GM12878 (cell line): ENCODE measurements at regions not wholly inside any gene's neighbourhood (a gene's known extent, or its start where the extent isn't known, plus 50 kb on each side); places are given as distances from the start of the nearest gene placed in this dataset.

Source experiments
- BCL3 ChIP-seq: IDR thresholded peaks from 2 replicates; pipeline ENCODE4 v1.6.1; 2011; ENCODE audit warnings: borderline replicate concordance, low read depth, mild to moderate bottlenecking, moderate library complexity, low read length; ENCODE audit not compliant: insufficient read depth, poor library complexity, severe bottlenecking
- CHD2 ChIP-seq: IDR thresholded peaks from 2 replicates; pipeline ENCODE4 v1.6.1; 2011; ENCODE audit warnings: low read depth, low read length, improper control_type of control experiment, borderline replicate concordance
- IKZF2 ChIP-seq, 2 experiments: fragments of 450-650 bp; IDR thresholded peaks; 2 replicates each; pipeline ENCODE4 v1.6.1; 2017; ENCODE audit warnings: mild to moderate bottlenecking in 2 of 2, moderate library complexity in 2 of 2
- MEF2B ChIP-seq: fragments of 450-650 bp; IDR thresholded peaks from 2 replicates; pipeline ENCODE4 v1.6.1; 2018; ENCODE audit warnings: mild to moderate bottlenecking, moderate library complexity; ENCODE audit not compliant: partially characterized antibody, poor library complexity, severe bottlenecking
- MLLT1 ChIP-seq: fragments of 450-650 bp; IDR thresholded peaks from 2 replicates; pipeline ENCODE4 v1.6.1; 2016; ENCODE audit warnings: mild to moderate bottlenecking
- NFYB ChIP-seq: IDR thresholded peaks from 2 replicates; pipeline ENCODE4 v1.6.1; 2011; ENCODE audit warnings: low read depth, mild to moderate bottlenecking, low read length, improper control_type of control experiment, moderate library complexity; ENCODE audit not compliant: insufficient read depth
- POLR2AphosphoS2 ChIP-seq: IDR thresholded peaks from 2 replicates; pipeline ENCODE4 v1.6.1; 2011; ENCODE audit warnings: low read depth, mild to moderate bottlenecking, low read length, improper control_type of control experiment, moderate library complexity
- RAD21 ChIP-seq: IDR thresholded peaks from 2 replicates; pipeline ENCODE4 v1.6.1; 2011; ENCODE audit warnings: mild to moderate bottlenecking, low read depth, low read length, moderate library complexity; ENCODE audit not compliant: insufficient read depth
- RBBP5 ChIP-seq: fragments of 200-600 bp; sonication (generic); conservative IDR thresholded peaks from 2 replicates; pipeline ENCODE4 v1.6.1; 2016
- RUNX3 ChIP-seq: IDR thresholded peaks from 2 replicates; pipeline ENCODE4 v1.6.1; 2012; ENCODE audit warnings: low read length, inconsistent platforms
- TARDBP ChIP-seq: IDR thresholded peaks from 2 replicates; pipeline ENCODE4 v1.6.1; 2016; ENCODE audit warnings: borderline replicate concordance
- TBL1XR1 ChIP-seq: IDR thresholded peaks from 2 replicates; pipeline ENCODE4 v1.6.1; 2012; ENCODE audit warnings: low read depth, low read length, improper control_type of control experiment
- TCF3 ChIP-seq: IDR thresholded peaks from 2 replicates; pipeline ENCODE4 v1.6.1; 2012; ENCODE audit warnings: low read depth, mild to moderate bottlenecking, low read length, borderline replicate concordance; ENCODE audit not compliant: insufficient read depth
- TCF7 ChIP-seq: IDR thresholded peaks from 2 replicates; pipeline ENCODE4 v1.6.1; 2014; ENCODE audit warnings: antibody characterized with exemption, borderline replicate concordance
- ZBED1 ChIP-seq: IDR thresholded peaks from 2 replicates; pipeline ENCODE4 v1.6.1; 2016; ENCODE audit warnings: borderline replicate concordance
- ZNF592 ChIP-seq: fragments of 450-650 bp; IDR thresholded peaks from 2 replicates; pipeline ENCODE4 v1.6.1; 2017; ENCODE audit warnings: mild to moderate bottlenecking, moderate library complexity
- ZNF687 ChIP-seq: fragments of 450-650 bp; IDR thresholded peaks from 2 replicates; pipeline ENCODE4 v1.6.1; 2017; ENCODE audit warnings: mild to moderate bottlenecking, moderate library complexity

DNA sequence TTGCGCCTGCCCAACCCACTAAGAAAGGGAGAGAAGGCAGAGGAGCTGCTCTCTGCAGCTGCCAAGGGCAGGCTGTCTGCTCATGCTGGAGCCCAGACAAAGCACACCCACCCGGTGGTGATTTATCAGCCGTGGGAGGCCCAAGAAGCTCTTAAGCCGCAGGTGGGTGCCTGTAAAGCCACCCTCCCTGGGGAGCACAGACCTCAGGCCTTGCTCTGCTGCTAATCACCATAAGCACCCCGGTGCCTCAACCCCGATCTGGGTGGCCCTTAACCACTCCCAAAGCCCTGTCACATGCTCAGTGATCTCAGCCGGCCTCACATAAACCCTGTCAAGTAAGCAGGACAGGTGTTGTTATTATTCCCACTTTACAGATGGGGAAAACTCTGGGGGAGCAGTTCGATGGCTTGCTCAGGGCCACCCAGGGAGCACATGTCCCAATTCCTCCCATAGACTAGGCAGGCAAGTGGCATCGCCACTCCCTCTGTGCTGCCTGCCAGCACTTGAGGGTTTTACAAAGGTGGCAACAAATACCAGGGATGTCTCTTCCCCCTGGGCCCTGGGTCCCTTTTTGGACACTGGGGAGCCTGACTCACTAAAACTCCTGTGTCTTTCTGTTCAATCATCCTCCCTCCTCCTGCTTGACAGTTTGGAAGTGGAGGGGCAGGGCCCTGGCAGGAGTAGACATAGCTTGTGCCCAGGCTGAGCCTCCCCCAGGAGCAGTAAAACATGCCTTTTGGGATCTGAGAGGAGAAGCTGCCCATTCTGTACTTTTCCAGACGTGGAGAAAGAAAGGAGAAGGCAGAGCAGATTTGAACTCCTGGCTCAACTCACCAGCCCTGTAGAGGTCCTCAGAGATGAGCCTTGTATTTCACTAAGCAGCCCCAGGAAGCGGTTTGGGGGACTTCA, 299.3 kb downstream of the SOX9 start (continued):
- peak; percentile 99 for TF ChIP-seq ZNF687
- peak; percentile 94 for TF ChIP-seq RUNX3
- TF ChIP-seq RAD21: peak; percentile 45
- no peak for TF ChIP-seq TCF7
- 0 out of 2 replicates have a peak, but pooled peaks have one; percentile 66 for TF ChIP-seq TCF3
- TF ChIP-seq IKZF2 (IDR thresholded peaks at IDR 0.05): peak; percentile 80 to 85
- TF ChIP-seq CHD2: peak; percentile 83; the same call in 1 of the 2 replicates
- peak; percentile 95 for TF ChIP-seq TBL1XR1
- TF ChIP-seq BCL3: peak; percentile 89
- peak; percentile 91 for TF ChIP-seq MLLT1
- peak; percentile 60; the same call in 1 of the 2 replicates for TF ChIP-seq ZBED1
- peak; percentile 99 for TF ChIP-seq MEF2B
- no peak for TF ChIP-seq POLR2AphosphoS2
- TF ChIP-seq NFYB: no peak
- TF ChIP-seq TARDBP: peak; percentile 43; the same call in 1 of the 2 replicates
- TF ChIP-seq RBBP5: no peak
- peak; percentile 84 for TF ChIP-seq ZNF592
